ENCODE measurements at regions not wholly inside any gene's neighbourhood (a gene's known extent, or its start where the extent isn't known, plus 50 kb on each side); places are given as distances from the start of the nearest gene placed in this dataset.

DNA sequence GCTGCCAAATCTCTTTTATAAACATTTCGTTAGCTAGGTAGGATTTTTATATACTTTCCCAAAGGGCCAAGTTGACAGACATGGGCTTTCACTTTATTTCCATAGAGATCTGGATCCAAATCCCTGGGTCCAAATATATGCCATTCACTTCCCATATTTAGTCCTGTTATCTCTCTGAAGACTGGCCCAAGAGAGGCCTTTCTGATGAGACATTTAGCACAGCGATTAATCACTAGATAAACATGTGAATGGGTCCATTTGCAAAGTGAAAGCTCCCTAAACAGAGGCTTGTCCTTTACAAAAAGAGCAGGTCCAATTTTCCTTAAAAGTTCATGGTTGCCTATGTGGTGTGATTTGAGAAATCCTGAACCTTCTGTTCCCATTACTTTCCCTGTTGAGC lies 132.6 kb downstream of the TRMT11 start:
- TF ChIP-seq BHLHE40 (IDR thresholded peaks at IDR 0.05; ENCODE audit: borderline replicate concordance) (no peak), HDGF (IDR thresholded peaks at IDR 0.05; ENCODE audit: borderline replicate concordance) (no peak)
